Right lobe of liver (tissue), 6 donors: ENCODE measurements at regions not wholly inside any gene's neighbourhood (a gene's known extent, or its start where the extent isn't known, plus 50 kb on each side); places are given as distances from the start of the nearest gene placed in this dataset.

ENCODE experiments used
- ATAC-seq, 4 donors: fragments of 200-7000 bp; cut with Tn5 transposase; one replicate each; pipeline ENCODE4 v1.9.1; 2020; ENCODE audit warnings: mild to moderate bottlenecking in 4 of 4, moderate library complexity in 4 of 4
- DNase-seq, 3 donors: peaks; one replicate each; pipeline ENCODE4 v3.0.0-alpha.2; 2020
- H3K27ac ChIP-seq, 3 donors: fragments of 200-600 bp; one replicate each; pipeline ENCODE4 v1.8.0; 2022
- H3K27me3 ChIP-seq, 2 donors: fragments of 200-600 bp; one replicate each; pipeline ENCODE4 v1.8.0; 2022
- H3K36me3 ChIP-seq, 4 donors: fragments of 200-600 bp; sonication (generic) in 1 of 4; one replicate each; pipeline versions ENCODE4 v1.5.1 to v1.8.0; 2017 to 2022; ENCODE audit warnings: control low read depth in 1 of 4
- H3K4me1 ChIP-seq, 4 donors: fragments of 200-600 bp; sonication (generic) in 1 of 4; one replicate each; pipeline versions ENCODE4 v1.5.1 to v1.8.0; 2017 to 2022; ENCODE audit warnings: control low read depth in 1 of 4
- H3K4me3 ChIP-seq, 3 donors: fragments of 200-600 bp; one replicate each; pipeline ENCODE4 v1.8.0; 2022
- H3K9me3 ChIP-seq, 4 donors: fragments of 200-600 bp; sonication (generic) in 1 of 4; one replicate each; pipeline versions ENCODE4 v1.5.1 to v1.8.0; 2017 to 2022; ENCODE audit warnings: control low read depth in 1 of 4
- POLR2A ChIP-seq: fragments of 450-650 bp; IDR thresholded peaks from one replicate; pipeline ENCODE4 v1.6.1; 2017; ENCODE audit warnings: antibody characterized with exemption, mild to moderate bottlenecking
- WGBS: methylation state at CpG from one replicate; pipeline ENCODE4 v1.1.6; 2018; ENCODE audit warnings: low coverage, low lambda C conversion rate; ENCODE audit not compliant: insufficient coverage; ENCODE audit errors: missing lambda C conversion rate; 5-methylcytosine and 5-hydroxymethylcytosine counted together
- intact Hi-C, 2 donors: fragments of 100-400 bp; cut with DNase I; formaldehyde crosslinking; loops; one replicate each; pipeline versions ENCODE4 v1.11.2 to v1.14.1; 2022
- TF ChIP-seq, protein P1 (sequence below), 4 donors: fragments of 200-600 bp in 3 of 4; fragments of 450-650 bp in 1 of 4; IDR thresholded peaks; one replicate each; pipeline versions ENCODE4 v1.5.1 to v1.8.0; 2016 to 2022; ENCODE audit warnings: antibody characterized with exemption in 4 of 4, mild to moderate bottlenecking in 2 of 4
- donor health status: DM: no; HTN: yes; CAD: no.
- donor health status: DM: no; HTN: no; CAD: no.
- donor health status: DM: no; HTN: no; CAD: no.
- donor health status: DM: no; HTN: yes; CAD: no.
- donor health status: DM: no; HTN: yes; CAD: no.

DNA sequence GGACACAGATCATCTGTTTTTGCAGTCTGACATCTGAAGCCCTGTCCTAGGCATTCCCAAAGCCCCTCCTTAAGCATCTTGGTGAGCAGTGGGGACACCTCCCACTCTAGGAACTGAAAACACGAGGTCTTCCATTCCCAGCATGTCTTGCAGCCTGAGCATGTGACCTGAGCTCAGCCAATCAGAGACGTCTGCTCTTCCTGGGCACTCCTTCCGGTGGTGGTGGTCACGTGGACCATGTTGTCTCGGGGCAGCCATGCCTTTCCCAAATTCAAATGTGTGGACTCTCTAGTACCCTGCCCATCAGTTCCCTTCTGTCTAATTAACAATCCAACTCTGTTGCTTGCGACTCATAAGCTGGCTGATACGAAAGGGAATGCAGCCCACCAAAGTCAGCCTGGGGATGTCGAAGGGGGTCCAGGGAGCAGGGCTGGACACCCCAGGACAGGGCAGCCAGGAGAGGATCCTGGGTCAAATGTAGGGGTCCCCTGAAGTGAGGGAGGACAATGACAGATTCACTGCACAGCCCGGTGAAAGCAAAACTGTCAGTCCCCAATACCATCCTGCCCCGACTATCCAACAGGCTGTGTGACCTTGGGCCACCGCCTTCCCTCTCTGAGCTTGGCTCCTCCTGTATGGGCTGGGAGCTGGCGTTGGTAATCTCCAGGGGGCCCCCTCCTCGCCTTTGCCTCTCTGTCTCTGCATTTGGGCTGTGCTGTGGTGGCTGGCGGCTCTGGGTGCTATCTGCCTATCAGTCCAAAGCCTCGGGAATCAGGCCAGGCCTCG lies 57.4 kb upstream of the BAIAP2L1 start:
- WGBS: 100% methylated on average over 1 of the region's 16 CpGs
- H3K4me1 ChIP-seq: no peaks in the 10 kb centered on the region
- no peaks in the 10 kb centered on the region for H3K9me3 ChIP-seq
- no peak overlapping the region for H3K27ac ChIP-seq
- H3K36me3 ChIP-seq: no peaks in the 10 kb centered on the region
- intact Hi-C loops: no loop called here
- TF ChIP-seq, protein P1, sequence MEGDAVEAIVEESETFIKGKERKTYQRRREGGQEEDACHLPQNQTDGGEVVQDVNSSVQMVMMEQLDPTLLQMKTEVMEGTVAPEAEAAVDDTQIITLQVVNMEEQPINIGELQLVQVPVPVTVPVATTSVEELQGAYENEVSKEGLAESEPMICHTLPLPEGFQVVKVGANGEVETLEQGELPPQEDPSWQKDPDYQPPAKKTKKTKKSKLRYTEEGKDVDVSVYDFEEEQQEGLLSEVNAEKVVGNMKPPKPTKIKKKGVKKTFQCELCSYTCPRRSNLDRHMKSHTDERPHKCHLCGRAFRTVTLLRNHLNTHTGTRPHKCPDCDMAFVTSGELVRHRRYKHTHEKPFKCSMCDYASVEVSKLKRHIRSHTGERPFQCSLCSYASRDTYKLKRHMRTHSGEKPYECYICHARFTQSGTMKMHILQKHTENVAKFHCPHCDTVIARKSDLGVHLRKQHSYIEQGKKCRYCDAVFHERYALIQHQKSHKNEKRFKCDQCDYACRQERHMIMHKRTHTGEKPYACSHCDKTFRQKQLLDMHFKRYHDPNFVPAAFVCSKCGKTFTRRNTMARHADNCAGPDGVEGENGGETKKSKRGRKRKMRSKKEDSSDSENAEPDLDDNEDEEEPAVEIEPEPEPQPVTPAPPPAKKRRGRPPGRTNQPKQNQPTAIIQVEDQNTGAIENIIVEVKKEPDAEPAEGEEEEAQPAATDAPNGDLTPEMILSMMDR (IDR thresholded peaks at IDR 0.05): no peak
- no peak for TF ChIP-seq POLR2A
- H3K27me3 ChIP-seq: no peaks in the 10 kb centered on the region
- DNase-seq (no peak), ATAC-seq (no peak)
- no peak overlapping the region for H3K4me3 ChIP-seq

DNA sequence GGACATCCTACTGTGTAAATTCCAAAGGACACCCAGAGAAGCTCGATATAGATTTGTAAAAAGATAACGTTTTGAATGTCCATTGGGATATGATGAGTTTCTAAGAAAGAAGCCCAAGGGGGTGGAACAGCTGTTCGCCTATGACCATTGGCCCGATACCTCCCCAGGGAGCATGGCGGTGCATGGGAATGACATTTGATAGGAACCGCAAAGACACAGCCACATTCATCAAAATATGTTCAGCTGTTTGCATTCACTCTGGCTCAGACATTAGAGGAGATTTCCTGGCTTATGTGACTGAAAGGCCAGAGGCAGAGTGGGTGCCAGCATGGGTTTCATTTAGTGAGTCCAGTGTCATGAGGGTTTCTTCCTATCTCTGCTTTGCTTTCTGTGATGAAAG lies 56.0 kb upstream of the BAIAP2L1 start:
- DNase-seq (no peak), ATAC-seq (no peak)
- Histone ChIP-seq H3K9me3 (no peaks in the 10 kb centered on the region), H3K4me3 (no peak overlapping the region), H3K27ac (no peak overlapping the region), H3K27me3 (no peaks in the 10 kb centered on the region), H3K4me1 (no peaks in the 10 kb centered on the region), H3K36me3 (no peaks in the 10 kb centered on the region)
- intact Hi-C loops: no loop called here
- 55% methylated on average over 4 of the region's 6 CpGs for WGBS
- TF ChIP-seq, protein P1 (IDR thresholded peaks at IDR 0.05): no peak
- TF ChIP-seq POLR2A: no peak

GRCh38 chr7:98452791-98453190 lies 51.9 kb upstream of the BAIAP2L1 start:
- intact Hi-C loops: no loop called here
- H3K9me3 ChIP-seq: no peaks in the 10 kb centered on the region
- H3K4me3 ChIP-seq: no peak overlapping the region
- WGBS: 97% methylated on average over 6 of the region's 9 CpGs
- ATAC-seq (no peak), DNase-seq (no peak)
- H3K27me3 ChIP-seq: no peaks in the 10 kb centered on the region
- no peaks in the 10 kb centered on the region for H3K4me1 ChIP-seq
- TF ChIP-seq POLR2A: no peak
- TF ChIP-seq, protein P1 (IDR thresholded peaks at IDR 0.05): no peak
- H3K27ac ChIP-seq: no peak overlapping the region
- H3K36me3 ChIP-seq: no peaks in the 10 kb centered on the region
